ENCODE measurements at regions not wholly inside any gene's neighbourhood (a gene's known extent, or its start where the extent isn't known, plus 50 kb on each side); places are given as distances from the start of the nearest gene placed in this dataset.

DNA sequence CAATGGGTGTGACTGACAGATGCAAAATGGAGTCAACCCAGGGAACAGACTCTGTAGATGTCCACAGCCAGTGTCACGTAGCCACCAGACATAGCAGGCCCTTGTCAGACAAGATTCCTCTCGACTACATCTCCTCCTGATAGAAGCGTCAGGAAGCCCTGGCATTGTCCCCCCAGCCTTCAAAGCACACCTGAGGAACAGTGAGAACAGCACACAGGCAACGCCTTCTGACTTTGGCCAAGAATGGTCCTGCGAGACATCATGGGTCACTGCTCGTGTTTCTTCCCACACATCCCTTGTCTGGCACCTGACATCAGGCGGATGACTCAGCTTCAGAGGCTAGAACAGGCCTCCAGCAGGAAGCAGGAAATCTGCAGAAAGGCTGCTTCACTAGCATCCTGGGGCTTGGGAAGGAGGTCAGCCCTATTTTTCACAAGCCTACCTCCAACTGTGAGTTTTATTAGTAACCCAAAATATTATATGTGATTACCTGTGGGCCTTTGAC lies 52.8 kb upstream of the GPR26 start:
- ATAC-seq = no peak

DNA sequence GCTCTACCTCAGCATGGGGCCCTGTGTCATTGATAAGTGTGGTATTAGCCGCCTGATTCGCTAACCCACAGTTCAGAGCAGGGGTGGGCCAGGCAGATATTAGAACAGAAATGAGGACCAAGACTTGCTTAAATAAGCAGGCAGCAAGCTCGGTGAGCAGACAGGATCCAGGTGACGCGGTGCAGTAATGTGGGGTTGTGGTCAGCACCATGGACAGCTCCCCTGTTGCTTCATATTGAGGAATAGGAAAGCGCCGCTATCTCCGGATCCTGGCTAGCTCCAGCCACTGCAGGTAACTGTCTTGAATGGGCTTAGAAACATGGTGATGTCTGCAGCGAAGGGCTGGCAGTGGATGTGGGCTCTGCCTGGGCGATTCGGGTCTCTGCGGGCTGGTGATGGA lies 51.3 kb upstream of the GPR26 start:
- TF ChIP-seq, protein P1, sequence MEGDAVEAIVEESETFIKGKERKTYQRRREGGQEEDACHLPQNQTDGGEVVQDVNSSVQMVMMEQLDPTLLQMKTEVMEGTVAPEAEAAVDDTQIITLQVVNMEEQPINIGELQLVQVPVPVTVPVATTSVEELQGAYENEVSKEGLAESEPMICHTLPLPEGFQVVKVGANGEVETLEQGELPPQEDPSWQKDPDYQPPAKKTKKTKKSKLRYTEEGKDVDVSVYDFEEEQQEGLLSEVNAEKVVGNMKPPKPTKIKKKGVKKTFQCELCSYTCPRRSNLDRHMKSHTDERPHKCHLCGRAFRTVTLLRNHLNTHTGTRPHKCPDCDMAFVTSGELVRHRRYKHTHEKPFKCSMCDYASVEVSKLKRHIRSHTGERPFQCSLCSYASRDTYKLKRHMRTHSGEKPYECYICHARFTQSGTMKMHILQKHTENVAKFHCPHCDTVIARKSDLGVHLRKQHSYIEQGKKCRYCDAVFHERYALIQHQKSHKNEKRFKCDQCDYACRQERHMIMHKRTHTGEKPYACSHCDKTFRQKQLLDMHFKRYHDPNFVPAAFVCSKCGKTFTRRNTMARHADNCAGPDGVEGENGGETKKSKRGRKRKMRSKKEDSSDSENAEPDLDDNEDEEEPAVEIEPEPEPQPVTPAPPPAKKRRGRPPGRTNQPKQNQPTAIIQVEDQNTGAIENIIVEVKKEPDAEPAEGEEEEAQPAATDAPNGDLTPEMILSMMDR (IDR thresholded peaks at IDR 0.05) = no peak
- H3K36me3 ChIP-seq = no peaks in the 10 kb centered on the region
- H3K9me3 ChIP-seq = no peaks in the 10 kb centered on the region
- peaks cover 0 to 36% of the 10 kb centered on the region in 2 donors for H3K27me3 ChIP-seq
- peak in 3 of 4 donors; percentile 45 to 74 (median 53) for DNase-seq
- no peak overlapping the region for H3K4me3 ChIP-seq
- no peak overlapping the region for H3K27ac ChIP-seq
- H3K4me1 ChIP-seq = no peaks in the 10 kb centered on the region
- peak; percentile 84 for ATAC-seq
- intact Hi-C loops (cut with DNase I) = no loop called here

More for the DNA sequence above, 52.8 kb upstream of the GPR26 start:
- H3K4me1 ChIP-seq = no peaks in the 10 kb centered on the region
- H3K9me3 ChIP-seq = no peaks in the 10 kb centered on the region
- intact Hi-C loops (cut with DNase I) = no loop called here
- H3K27ac ChIP-seq = no peak overlapping the region
- H3K27me3 ChIP-seq = peaks cover 0 to 36% of the 10 kb centered on the region in 2 donors
- TF ChIP-seq, protein P1 (IDR thresholded peaks at IDR 0.05) = no peak
- H3K4me3 ChIP-seq = no peak overlapping the region
- H3K36me3 ChIP-seq = no peaks in the 10 kb centered on the region
- DNase-seq = no peak

Measured in left lung (tissue), 4 donors.